Mononuclear cell (primary cell): ENCODE measurements at regions not wholly inside any gene's neighbourhood (a gene's known extent, or its start where the extent isn't known, plus 50 kb on each side); places are given as distances from the start of the nearest gene placed in this dataset.
"Not testable (repeated sequence)": the region's sequence is repeated elsewhere in the genome, so short reads cannot be mapped to it uniquely, and the experiment has no call there.

ENCODE experiments used
- H3K27me3 ChIP-seq: 2 replicates; pipeline ENCODE4 v1.6.0; 2011; ENCODE audit warnings: low read length, control low read depth; ENCODE audit not compliant: insufficient read depth
- H3K4me1 ChIP-seq: 2 replicates; pipeline ENCODE4 v1.5.1; 2011; ENCODE audit warnings: mild to moderate bottlenecking, low read length, control low read depth; ENCODE audit not compliant: insufficient read depth
- H3K4me3 ChIP-seq: 2 replicates; pipeline ENCODE4 v1.5.1; 2011; ENCODE audit warnings: mild to moderate bottlenecking, low read length, moderate library complexity
- H3K9me3 ChIP-seq: 2 replicates; pipeline ENCODE4 v1.5.1; 2011; ENCODE audit warnings: low read depth, mild to moderate bottlenecking, control low read depth, low read length

DNA sequence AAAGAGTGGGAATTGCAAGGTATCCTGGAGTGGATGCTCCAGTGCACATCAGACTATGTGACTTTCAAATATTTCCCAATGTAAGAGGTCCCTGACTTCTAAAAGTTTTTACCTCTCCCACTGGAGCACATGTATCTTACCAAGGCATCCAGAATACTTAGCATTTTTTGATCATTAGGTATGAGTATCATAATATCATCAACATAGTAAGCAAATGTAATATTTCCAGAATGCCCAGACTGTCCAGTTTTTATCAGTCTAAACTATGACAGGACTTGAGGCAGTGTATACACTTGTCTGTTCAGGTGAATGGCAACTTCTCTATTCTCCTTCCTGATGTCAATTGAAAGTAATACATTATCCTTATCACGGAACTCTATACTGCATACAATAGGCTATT lies 924.6 kb upstream of the GJE1 start:
- Histone ChIP-seq H3K4me1 (no peaks in the 10 kb centered on the region), H3K4me3 (no peak overlapping the region), H3K9me3 (no peaks in the 10 kb centered on the region), H3K27me3 (no peaks in the 10 kb centered on the region)

DNA sequence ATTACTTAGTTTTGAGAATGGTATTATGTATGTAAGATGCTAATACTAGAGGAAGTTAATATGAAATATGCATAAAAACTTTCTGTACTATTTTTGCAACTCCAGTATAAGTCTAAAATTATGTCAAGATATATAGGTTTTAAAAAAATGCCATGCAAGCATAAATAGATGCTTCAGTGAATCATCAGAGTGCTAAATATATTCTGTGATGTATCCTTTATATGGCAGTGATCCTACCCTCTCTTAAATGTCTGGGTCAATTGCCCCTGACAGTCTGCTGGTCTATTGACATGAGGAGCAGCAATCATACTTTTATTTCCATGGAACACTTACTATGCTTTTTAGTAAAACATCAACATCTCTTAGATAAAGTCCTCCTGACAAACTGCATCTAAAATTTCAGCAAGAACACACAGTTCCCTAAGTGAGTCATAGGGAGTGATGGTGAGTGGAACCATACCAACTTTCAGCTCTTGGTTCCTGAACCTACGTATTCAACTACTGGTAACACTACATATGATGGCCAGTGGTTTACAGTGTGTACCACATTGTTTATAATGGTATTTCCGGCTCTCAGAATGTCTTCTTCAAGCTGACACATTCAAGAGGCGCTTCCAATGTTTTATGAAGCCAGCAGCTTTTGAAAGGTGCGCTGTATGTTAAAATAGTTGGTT lies 928.7 kb upstream of the GJE1 start:
- Histone ChIP-seq H3K4me3 (no peak overlapping the region), H3K4me1 (no peaks in the 10 kb centered on the region), H3K27me3 (no peaks in the 10 kb centered on the region), H3K9me3 (no peaks in the 10 kb centered on the region)

DNA sequence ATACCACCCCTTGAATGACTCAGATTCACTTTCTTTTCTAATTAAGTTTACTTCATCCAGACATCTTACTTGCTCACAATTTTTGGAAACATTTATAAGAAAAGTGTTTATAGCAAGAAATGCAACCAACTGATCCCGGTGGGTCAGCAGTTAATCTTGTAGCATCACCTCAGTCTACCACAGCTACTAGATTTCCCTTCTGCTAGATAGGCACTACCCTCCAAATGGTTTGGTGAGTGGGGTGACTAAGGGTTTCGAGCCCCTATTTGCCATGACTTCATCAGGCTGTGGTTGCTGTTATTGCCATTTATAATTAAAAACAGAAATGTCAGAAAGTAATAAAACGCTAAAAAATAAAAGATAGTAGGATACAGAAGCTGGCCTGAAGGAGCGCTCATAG lies 930.1 kb upstream of the GJE1 start:
- H3K4me1 ChIP-seq, result no peaks in the 10 kb centered on the region
- H3K9me3 ChIP-seq, result no peaks in the 10 kb centered on the region
- H3K4me3 ChIP-seq, result no peak overlapping the region
- no peaks in the 10 kb centered on the region for H3K27me3 ChIP-seq

DNA sequence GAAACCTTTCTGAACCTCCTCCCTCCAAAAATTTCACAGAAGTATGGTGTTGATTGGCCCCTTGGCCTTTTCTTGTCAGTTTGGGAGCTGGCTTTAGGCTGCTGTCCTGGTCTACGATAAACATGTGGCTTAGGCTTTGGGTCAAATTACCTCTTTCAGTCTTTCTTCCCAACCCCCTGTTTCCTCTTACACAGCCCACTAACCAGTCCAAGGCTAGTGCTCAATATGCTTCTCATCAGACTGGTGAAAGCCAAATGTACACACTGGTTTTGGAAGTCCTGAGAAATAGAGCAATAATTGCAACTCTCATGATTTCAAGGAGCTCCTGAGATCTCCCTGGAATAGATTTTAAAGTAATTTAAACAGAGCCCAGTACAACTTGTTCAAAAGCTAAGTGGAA lies 933.7 kb upstream of the GJE1 start:
- H3K4me1 ChIP-seq, result no peaks in the 10 kb centered on the region
- no peak overlapping the region for H3K4me3 ChIP-seq
- no peaks in the 10 kb centered on the region for H3K27me3 ChIP-seq
- no peaks in the 10 kb centered on the region for H3K9me3 ChIP-seq

DNA sequence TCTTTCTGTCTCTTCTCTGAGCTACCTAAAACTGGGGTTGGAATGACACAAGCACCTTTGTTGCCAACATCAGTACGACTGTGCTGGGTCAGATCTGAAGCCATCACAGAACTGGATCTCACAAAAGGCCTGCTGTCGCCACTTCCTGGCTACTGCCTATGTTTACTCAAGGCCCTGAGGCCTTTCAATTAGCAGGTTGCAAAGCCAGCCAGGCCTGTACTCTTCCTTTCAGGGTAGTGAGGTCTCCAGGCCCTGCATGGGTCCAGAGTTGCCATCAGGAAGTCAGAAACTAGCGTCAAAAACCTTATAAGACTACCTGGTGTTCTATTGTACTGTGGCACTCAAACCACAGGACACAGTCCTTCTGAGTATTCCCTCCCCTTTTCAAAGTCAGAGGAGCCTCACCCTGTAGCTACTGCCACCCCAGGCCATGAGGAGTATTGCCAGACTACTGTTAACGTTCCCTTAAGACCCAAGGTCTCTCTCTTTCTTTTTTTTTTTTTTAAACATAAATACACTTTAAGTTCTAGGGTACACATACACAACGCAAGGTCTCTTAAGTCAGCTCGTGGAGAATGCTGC lies 937.4 kb upstream of the GJE1 start:
- no peaks in the 10 kb centered on the region for H3K27me3 ChIP-seq
- no peak overlapping the region for H3K4me3 ChIP-seq
- no peaks in the 10 kb centered on the region for H3K9me3 ChIP-seq
- H3K4me1 ChIP-seq, result no peaks in the 10 kb centered on the region

DNA sequence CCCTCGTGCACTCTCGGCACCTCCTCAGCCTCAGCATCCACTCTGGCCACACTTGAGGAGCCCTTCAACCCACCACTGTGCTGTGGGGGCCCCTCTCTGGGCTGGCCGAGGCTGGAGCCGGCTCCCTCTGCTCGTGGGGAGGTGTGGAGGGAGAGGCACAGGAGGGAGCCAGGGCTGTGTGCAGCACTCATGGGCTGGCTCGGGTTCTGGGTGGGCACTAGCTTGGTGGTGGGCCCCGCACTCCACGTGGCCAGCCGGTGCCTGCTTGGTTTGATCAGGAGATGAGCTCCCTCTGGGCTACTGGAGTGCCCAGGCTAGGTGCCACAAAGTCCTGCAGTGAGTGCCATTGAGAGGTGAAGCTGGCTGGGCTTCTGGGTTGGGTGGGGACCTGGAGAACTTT lies 949.4 kb upstream of the GJE1 start:
- Histone ChIP-seq H3K9me3 (no peaks in the 10 kb centered on the region), H3K4me1 (no peaks in the 10 kb centered on the region), H3K4me3 (no peak overlapping the region), H3K27me3 (no peaks in the 10 kb centered on the region)

DNA sequence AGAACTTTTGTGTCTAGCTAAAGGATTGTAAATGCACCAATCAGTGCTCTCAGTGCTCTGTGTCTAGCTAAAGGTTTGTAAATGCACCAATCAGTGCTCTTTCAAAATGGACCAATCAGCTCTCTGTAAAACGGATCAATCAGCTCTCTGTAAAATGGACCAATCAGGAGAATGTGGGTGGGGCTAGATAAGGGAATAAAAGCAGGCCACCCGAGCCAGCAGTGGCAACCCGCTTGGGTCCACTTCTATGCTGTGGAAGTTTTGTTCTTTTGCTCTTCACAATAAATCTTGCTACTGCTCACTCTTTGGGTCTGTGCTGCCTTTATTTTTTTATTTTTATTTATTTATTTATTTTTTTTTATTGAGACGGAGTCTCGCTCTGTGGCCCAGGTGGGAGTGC lies 957.3 kb upstream of the GJE1 start:
- H3K4me1 ChIP-seq, H3K27me3 ChIP-seq, H3K9me3 ChIP-seq, H3K4me3 ChIP-seq: not testable (repeated sequence)

DNA sequence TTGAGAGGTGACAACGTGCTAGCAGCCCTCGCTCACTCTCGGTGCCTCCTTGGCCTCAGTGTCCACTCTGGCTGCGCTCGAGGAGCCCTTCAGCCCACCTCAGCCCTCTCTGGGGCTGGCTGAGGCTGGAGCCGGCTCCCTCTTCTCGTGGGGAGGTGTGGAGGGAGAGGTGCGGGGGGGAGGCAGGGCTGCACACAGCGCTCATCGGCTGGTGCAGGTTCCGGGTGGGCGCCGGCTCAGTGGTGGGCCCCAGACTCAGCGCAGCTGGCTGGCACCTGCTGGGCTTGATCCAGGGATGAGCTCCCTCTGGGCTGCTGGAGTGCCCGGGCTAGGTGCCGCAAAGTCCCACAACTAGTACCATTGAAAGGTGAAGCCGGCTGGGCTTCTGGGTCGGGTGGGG lies 957.8 kb upstream of the GJE1 start:
- H3K27me3 ChIP-seq, result no peaks in the 10 kb centered on the region
- H3K9me3 ChIP-seq, result no peaks in the 10 kb centered on the region
- H3K4me1 ChIP-seq, result no peaks in the 10 kb centered on the region
- no peak overlapping the region for H3K4me3 ChIP-seq

DNA sequence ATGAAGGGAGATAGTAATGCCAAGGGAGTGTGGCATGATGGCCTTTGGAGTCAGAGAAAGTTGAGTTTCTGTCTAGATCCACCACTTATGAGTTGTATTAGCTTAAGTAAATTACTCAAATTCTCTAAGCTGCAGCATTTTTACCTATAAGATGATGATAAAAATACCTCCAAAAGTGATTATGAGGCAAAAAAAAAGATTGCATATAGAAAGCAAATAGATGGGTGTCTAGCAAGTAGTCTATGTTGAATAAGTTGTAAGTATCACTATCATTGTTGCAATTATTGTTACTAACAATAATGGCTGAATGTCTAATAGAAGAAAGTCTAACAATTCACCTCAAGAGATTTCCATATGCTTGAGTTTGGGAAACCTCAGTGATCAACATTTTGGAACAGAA lies 959.2 kb upstream of the GJE1 start:
- no peak overlapping the region for H3K4me3 ChIP-seq
- H3K4me1 ChIP-seq, result no peaks in the 10 kb centered on the region
- H3K9me3 ChIP-seq, result no peaks in the 10 kb centered on the region
- no peaks in the 10 kb centered on the region for H3K27me3 ChIP-seq

DNA sequence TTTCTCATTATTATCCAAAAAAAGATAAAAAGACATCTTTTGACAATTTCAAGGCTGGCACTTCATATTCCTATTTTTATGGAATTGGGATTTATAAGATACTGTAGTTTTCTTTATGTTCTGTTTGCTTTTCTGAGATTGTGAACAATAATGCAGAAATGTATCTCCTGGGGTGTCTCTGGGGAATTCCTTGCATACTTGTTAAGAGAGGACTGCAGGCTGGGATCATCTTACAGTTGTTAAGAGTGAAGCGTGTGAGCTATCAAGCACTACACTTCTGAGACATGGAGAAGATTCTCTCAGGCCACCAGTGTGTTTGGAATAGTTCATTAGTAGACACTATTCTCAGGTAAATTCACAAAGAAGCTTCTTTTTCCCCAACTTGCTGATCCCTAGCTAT lies 963.3 kb upstream of the GJE1 start:
- no peaks in the 10 kb centered on the region for H3K27me3 ChIP-seq
- no peaks in the 10 kb centered on the region for H3K9me3 ChIP-seq
- no peaks in the 10 kb centered on the region for H3K4me1 ChIP-seq
- H3K4me3 ChIP-seq, result no peak overlapping the region

DNA sequence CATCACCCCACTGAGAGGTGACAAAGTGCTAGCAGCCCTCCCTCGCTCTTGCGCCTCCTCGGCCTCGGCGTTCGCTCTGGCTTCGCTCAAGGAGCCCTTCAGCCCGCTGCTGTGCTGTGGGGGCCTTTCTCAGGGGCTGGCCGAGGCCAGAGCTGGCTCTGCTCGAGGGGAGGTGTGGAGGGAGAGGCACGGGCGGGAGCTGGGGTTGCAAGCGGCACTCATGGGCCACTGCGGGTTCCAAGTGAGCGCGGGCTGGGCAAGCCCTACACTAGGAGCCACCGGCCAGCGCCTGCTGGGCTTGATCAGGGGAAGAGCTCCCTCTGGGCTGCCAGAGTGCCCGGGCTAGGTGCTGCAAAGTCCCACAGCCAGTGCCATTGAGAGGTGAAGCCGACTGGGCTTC lies 964.8 kb upstream of the GJE1 start:
- no peaks in the 10 kb centered on the region for H3K4me1 ChIP-seq
- H3K4me3 ChIP-seq, result no peak overlapping the region
- H3K27me3 ChIP-seq, result no peaks in the 10 kb centered on the region
- no peaks in the 10 kb centered on the region for H3K9me3 ChIP-seq

DNA sequence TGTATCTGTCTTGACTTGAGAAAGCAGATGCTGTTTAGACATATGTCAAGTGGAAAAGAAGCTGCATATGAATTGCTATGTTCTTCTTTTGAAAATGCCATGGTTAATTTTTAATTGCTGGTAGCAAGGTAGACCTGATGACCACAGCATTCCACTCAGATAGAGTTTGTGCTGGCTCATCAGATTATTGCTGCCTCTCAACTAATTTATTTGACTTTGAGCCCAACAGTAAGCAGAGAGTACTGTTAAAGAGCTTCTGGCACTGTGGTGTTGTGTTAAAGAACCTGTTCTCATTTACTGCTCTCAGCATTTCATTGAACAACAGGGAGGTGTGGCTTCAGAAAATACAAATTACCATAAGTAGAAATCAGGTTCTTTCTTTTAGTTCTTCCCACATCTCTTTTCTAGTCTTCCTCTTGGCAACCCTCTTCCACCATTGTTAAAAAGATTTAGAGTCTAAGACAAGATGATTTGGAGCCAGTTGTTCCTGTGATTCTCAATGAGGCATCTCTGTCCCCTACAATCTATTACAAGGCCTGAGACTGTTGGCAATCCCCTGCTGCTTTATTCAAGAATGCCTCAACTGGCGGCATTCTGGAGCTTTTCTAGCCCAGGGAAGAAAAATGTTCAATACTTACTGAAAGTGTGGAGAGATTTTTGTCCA lies 967.6 kb upstream of the GJE1 start:
- H3K4me1 ChIP-seq, result no peaks in the 10 kb centered on the region
- H3K4me3 ChIP-seq, result no peak overlapping the region
- H3K27me3 ChIP-seq, result no peaks in the 10 kb centered on the region
- H3K9me3 ChIP-seq, result no peaks in the 10 kb centered on the region

DNA sequence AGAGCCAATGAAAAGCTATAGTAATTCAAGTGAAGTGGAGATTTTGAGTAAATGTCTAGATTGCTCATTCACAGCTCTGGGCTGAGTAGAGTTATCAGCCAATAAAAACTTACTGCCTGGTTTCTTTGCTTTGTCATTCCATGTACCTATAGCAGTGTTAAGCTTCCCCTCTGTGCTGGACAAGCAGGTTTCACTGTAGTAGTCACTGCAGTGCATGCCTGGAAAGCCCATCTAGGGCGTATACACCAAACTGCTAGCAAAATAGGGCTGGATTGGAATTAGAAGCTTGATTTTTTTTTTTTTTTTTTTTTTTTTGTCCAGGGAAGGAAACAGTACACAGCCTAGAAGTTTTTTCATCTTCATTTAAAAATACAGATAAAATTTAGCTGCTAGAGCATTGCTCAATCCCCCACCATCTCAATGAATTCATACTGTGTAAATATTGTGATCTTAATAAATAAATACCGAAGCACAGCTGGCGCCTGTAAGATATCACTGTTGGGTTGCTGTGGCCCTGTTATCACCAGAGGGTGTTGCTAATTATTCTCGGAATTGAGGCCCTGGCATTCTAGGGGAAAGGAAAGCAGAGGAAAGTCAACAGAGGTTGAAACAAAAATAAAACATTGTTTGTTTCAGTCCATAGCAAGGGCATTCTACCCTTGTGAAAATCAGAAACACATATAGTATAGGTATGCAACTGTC lies 968.5 kb upstream of the GJE1 start:
- Histone ChIP-seq H3K27me3 (no peaks in the 10 kb centered on the region), H3K9me3 (no peaks in the 10 kb centered on the region), H3K4me1 (no peaks in the 10 kb centered on the region), H3K4me3 (no peak overlapping the region)

DNA sequence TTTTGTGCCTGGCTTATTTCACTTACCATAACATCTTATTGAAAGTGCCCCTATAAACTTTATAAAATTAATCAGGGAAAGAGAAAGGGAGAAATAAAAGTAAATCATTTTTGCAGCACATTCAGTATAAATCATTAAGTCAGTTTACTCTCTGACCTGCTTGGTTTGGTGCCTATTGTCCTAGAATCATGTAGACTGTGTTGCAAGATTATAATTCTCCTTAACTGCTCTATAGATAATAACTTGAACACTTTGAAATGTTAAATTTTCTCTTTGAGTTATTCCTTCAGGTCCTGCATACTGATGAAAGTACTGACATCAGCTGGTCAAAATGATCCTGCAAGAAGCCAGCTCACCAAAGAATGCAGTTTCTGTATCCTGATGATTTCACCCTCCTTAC lies 969.6 kb upstream of the GJE1 start:
- no peaks in the 10 kb centered on the region for H3K9me3 ChIP-seq
- H3K4me1 ChIP-seq, result no peaks in the 10 kb centered on the region
- no peak overlapping the region for H3K4me3 ChIP-seq
- no peaks in the 10 kb centered on the region for H3K27me3 ChIP-seq

DNA sequence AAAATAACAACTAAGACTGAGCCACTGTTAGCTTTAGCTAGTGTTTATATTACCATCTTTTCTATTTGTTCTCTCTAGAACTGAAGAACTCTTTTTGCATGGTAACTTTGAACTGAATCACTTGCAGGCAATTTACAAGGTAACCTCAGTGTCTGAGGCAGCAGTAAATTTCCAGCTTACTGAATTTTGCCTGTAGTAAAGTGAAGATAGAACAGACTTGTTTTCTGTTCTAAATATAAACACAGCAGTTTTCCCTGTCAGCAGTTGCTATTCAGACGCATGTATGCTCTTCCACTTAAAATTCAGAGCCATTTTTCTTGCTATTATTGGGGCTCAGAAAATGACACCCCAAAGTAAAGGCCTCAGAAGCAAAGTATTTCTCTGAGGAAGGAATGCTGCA lies 974.0 kb upstream of the GJE1 start:
- Histone ChIP-seq H3K27me3 (no peaks in the 10 kb centered on the region), H3K4me1 (no peaks in the 10 kb centered on the region), H3K9me3 (no peaks in the 10 kb centered on the region), H3K4me3 (no peak overlapping the region)
